Naive thymus-derived CD4-positive, alpha-beta T cell (primary cell): ENCODE measurements at regions not wholly inside any gene's neighbourhood (a gene's known extent, or its start where the extent isn't known, plus 50 kb on each side); places are given as distances from the start of the nearest gene placed in this dataset.

Experiments used
- ATAC-seq: fragments of 150-1000 bp; cut with Tn5 transposase; 2 replicates; pipeline ENCODE4 v1.10.0; 2021; ENCODE audit warnings: mild to moderate bottlenecking, moderate library complexity
- CTCF ChIA-PET: fragments of 350-600 bp; sonication (Branson Sonifier 250); formaldehyde crosslinking; loops from one replicate; lab custom pipeline; 2021; ENCODE audit warnings: antibody characterized with exemption; lab: Charles Lee
- POLR2A ChIA-PET: fragments of 350-600 bp; sonication (Branson Sonifier 250); formaldehyde crosslinking; loops from one replicate; lab custom pipeline; 2021; ENCODE audit warnings: antibody characterized with exemption, inconsistent platforms; lab: Charles Lee
- DNase-seq, 9 donors: peaks; one replicate each; pipeline versions ENCODE4 v3.0.0 to v3.0.0-alpha.2; 2020 to 2022; ENCODE audit warnings: mixed read lengths in 1 of 9
- H3K27ac ChIP-seq: one replicate; pipeline ENCODE4 v1.7.0; 2013; ENCODE audit warnings: mild to moderate bottlenecking, low read depth, low read length, moderate library complexity
- H3K27me3 ChIP-seq, 2 donors: one replicate each; pipeline ENCODE4 v1.7.0; 2013; ENCODE audit warnings: low read length in 2 of 2, mild to moderate bottlenecking in 2 of 2, moderate library complexity in 2 of 2; ENCODE audit not compliant: control insufficient read depth in 2 of 2, insufficient read depth in 2 of 2
- H3K36me3 ChIP-seq, 3 experiments: 1 replicate in 2 of 3; 2 replicates in 1 of 3; pipeline ENCODE4 v1.7.0; 2013; ENCODE audit warnings: low read length in 3 of 3, mild to moderate bottlenecking in 3 of 3, moderate library complexity in 1 of 3; ENCODE audit not compliant: insufficient read depth in 3 of 3, control insufficient read depth in 2 of 3
- H3K4me1 ChIP-seq, 2 donors: one replicate each; pipeline ENCODE4 v1.7.0; 2013; ENCODE audit warnings: low read length in 2 of 2, mild to moderate bottlenecking in 2 of 2, moderate library complexity in 1 of 2; ENCODE audit not compliant: control insufficient read depth in 2 of 2, insufficient read depth in 2 of 2
- H3K4me3 ChIP-seq: 2 replicates; pipeline ENCODE4 v1.7.0; 2013; ENCODE audit warnings: mild to moderate bottlenecking, low read length
- H3K9me3 ChIP-seq, 3 experiments: 1 replicate in 2 of 3; 2 replicates in 1 of 3; pipeline ENCODE4 v1.7.0; 2013; ENCODE audit warnings: low read length in 3 of 3; ENCODE audit not compliant: control insufficient read depth in 2 of 3
- H3K27ac Mint-ChIP-seq, 9 donors: one replicate each; pipeline ENCODE4 v1.8.0; 2020 to 2022; ENCODE audit warnings: mixed read lengths in 9 of 9, mild to moderate bottlenecking in 8 of 9, moderate library complexity in 5 of 9, inconsistent platforms in 2 of 9
- H3K27me3 Mint-ChIP-seq, 5 donors: one replicate each; pipeline ENCODE4 v1.8.0; 2021 to 2022; ENCODE audit warnings: mixed read lengths in 5 of 5, mild to moderate bottlenecking in 1 of 5
- H3K36me3 Mint-ChIP-seq, 5 donors: one replicate each; pipeline ENCODE4 v1.8.0; 2020 to 2022; ENCODE audit warnings: mixed read lengths in 5 of 5, mild to moderate bottlenecking in 3 of 5, inconsistent platforms in 1 of 5
- H3K4me1 Mint-ChIP-seq, 7 donors: one replicate each; pipeline ENCODE4 v1.8.0; 2020 to 2022; ENCODE audit warnings: mixed read lengths in 7 of 7, mild to moderate bottlenecking in 3 of 7, inconsistent platforms in 1 of 7
- H3K4me3 Mint-ChIP-seq, 10 donors: one replicate each; pipeline ENCODE4 v1.8.0; 2020 to 2022; ENCODE audit warnings: mild to moderate bottlenecking in 10 of 10, mixed read lengths in 10 of 10, moderate library complexity in 6 of 10, inconsistent platforms in 2 of 10
- H3K9me3 Mint-ChIP-seq, 11 donors: one replicate each; pipeline ENCODE4 v1.8.0; 2020 to 2022; ENCODE audit warnings: mixed read lengths in 11 of 11, mild to moderate bottlenecking in 4 of 11, inconsistent platforms in 1 of 11, moderate library complexity in 1 of 11
- intact Hi-C, 2 donors: fragments of 100-400 bp; cut with micrococcal nuclease; formaldehyde crosslinking; loops; one replicate each; pipeline ENCODE4 v1.15.1; 2023

GRCh38 chr2:33670392-33670937, 71.4 kb upstream of the FAM98A start:
- Histone ChIP-seq H3K4me1 (no peaks in the 10 kb centered on the region), H3K36me3 (no peaks in the 10 kb centered on the region), H3K4me3 (no peak overlapping the region), H3K9me3 (peaks cover 0 to 1% (median 0%) of the 10 kb centered on the region in 3 experiments), H3K27ac (no peak overlapping the region), H3K27me3 (no peaks in the 10 kb centered on the region)
- CTCF ChIA-PET = no interaction called here
- Mint-ChIP-seq H3K36me3 (no peaks in the 10 kb centered on the region), H3K9me3 (peaks cover 0 to 12% (median 0%) of the 10 kb centered on the region in 11 donors), H3K4me3 (no peak overlapping the region), H3K27me3 (peaks cover 0 to 18% (median 9%) of the 10 kb centered on the region in 5 donors), H3K27ac (no peak overlapping the region), H3K4me1 (no peaks in the 10 kb centered on the region)
- DNase-seq (no peak), ATAC-seq (no peak)
- intact Hi-C loops = loop anchor here in 1 of 2 donors (5.0 kb wide), 1 partner anchor 1742 kb away; no protein-coding TSS in a partner anchor
- POLR2A ChIA-PET = no interaction called here

DNA sequence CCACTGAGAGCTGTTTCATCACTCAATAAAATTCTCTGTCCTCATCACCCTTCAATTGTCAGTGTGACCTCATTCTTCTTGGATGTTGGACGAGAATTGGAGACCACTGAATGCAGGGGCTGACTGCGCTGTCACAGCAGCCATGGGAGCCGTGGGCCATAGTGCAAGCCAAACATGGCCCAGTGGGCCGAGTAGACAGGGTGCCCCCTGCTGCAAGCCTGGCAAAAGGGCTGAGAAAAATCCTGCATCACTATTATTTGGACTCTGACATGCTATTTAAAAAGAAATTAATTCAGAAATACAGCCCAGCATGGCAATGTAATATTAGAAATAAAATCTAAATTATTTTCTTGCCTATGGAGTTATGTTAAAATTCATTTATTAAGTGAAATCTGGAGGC, 67.8 kb upstream of the FAM98A start:
- Mint-ChIP-seq H3K27ac (no peak overlapping the region), H3K4me3 (no peak overlapping the region), H3K4me1 (no peaks in the 10 kb centered on the region), H3K36me3 (no peaks in the 10 kb centered on the region), H3K27me3 (peaks cover 0 to 12% (median 5%) of the 10 kb centered on the region in 5 donors), H3K9me3 (peaks cover 0 to 35% (median 5%) of the 10 kb centered on the region in 11 donors)
- CTCF ChIA-PET = no interaction called here
- intact Hi-C loops = no loop called here
- no peak overlapping the region for H3K4me3 ChIP-seq
- peaks cover 0 to 9% (median 0%) of the 10 kb centered on the region in 3 experiments for H3K9me3 ChIP-seq
- no peak overlapping the region for H3K27ac ChIP-seq
- no peaks in the 10 kb centered on the region for H3K27me3 ChIP-seq
- POLR2A ChIA-PET = no interaction called here
- DNase-seq (no peak), ATAC-seq (no peak)
- no peaks in the 10 kb centered on the region for H3K36me3 ChIP-seq
- no peaks in the 10 kb centered on the region for H3K4me1 ChIP-seq

DNA sequence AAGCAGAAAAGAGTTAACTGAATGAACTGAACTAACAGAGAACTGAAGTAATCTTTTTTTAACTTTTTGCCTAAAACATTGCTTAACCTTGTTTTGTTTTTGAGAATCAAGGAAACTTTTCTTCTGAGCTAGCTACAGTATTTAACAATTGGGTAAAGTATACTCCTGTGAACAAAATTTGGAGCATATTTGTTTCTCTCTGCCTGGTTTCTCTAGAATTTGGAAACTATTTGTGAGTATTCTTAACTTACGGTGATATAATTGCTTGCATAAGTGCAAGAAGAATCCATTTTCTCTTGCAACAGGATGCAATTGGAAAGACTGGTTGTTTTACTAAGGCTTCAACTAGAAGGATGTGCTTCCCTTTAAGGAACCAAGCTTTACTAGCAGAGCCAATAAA, 65.9 kb upstream of the FAM98A start:
- ChIA-PET CTCF (no interaction called here), POLR2A (no interaction called here)
- Mint-ChIP-seq H3K9me3 (peaks cover 0 to 35% (median 5%) of the 10 kb centered on the region in 11 donors), H3K27ac (no peak overlapping the region), H3K4me1 (no peaks in the 10 kb centered on the region), H3K27me3 (peaks cover 0 to 5% (median 0%) of the 10 kb centered on the region in 5 donors), H3K36me3 (no peaks in the 10 kb centered on the region), H3K4me3 (no peak overlapping the region)
- ATAC-seq = no peak
- H3K4me1 ChIP-seq = no peaks in the 10 kb centered on the region
- intact Hi-C loops = no loop called here
- H3K27me3 ChIP-seq = no peaks in the 10 kb centered on the region
- DNase-seq = no peak
- H3K27ac ChIP-seq = no peak overlapping the region
- H3K36me3 ChIP-seq = no peaks in the 10 kb centered on the region
- H3K9me3 ChIP-seq = peaks cover 0 to 9% (median 0%) of the 10 kb centered on the region in 3 experiments
- H3K4me3 ChIP-seq = no peak overlapping the region

DNA sequence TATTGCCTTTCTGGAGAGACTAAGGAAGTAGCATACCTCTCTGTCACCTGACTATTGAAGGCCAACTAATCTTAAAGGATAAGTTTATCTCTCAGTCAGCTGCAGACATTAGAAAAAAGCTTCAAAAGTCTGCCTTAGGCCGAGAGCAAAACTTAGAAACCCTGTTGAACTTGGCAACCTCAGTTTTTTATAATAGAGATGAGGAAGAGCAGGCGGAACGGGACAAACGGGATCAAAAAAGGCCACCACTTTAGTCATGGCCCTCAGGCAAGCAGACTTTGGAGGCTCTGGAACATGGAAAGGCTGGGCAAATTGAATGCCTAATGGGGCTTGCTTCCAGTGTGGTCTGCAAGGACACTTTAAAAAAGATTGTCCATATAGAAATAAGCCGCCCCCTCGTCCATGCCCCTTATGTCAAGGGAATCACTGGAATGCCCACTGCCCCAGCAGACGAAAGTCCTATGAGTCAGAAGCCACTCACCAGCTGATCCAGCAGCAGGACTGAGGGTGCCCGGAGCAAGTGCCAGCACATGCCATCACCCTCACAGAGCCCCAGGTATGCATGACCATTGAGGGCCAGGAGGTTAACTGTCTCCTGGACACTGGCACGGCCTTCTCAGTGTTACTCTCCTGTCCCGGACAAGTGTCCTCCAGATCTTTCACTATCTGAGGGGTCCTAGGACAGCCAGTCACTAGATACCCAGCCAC, 61.5 kb upstream of the FAM98A start:
- intact Hi-C loops = no loop called here
- Histone ChIP-seq H3K9me3 (peaks cover 0 to 9% (median 0%) of the 10 kb centered on the region in 3 experiments), H3K4me3 (no peak overlapping the region), H3K27me3 (no peaks in the 10 kb centered on the region), H3K4me1 (no peaks in the 10 kb centered on the region), H3K36me3 (no peaks in the 10 kb centered on the region), H3K27ac (no peak overlapping the region)
- no peak overlapping the region for H3K27ac Mint-ChIP-seq
- peaks cover 0 to 3% (median 0%) of the 10 kb centered on the region in 5 donors for H3K36me3 Mint-ChIP-seq
- ATAC-seq (no peak), DNase-seq (no peak)
- CTCF ChIA-PET = no interaction called here
- no peak overlapping the region for H3K4me3 Mint-ChIP-seq
- POLR2A ChIA-PET = no interaction called here
- H3K4me1 Mint-ChIP-seq = no peaks in the 10 kb centered on the region
- peaks cover 0 to 43% (median 8%) of the 10 kb centered on the region in 11 donors for H3K9me3 Mint-ChIP-seq
- H3K27me3 Mint-ChIP-seq = peaks cover 0 to 9% (median 0%) of the 10 kb centered on the region in 5 donors

DNA sequence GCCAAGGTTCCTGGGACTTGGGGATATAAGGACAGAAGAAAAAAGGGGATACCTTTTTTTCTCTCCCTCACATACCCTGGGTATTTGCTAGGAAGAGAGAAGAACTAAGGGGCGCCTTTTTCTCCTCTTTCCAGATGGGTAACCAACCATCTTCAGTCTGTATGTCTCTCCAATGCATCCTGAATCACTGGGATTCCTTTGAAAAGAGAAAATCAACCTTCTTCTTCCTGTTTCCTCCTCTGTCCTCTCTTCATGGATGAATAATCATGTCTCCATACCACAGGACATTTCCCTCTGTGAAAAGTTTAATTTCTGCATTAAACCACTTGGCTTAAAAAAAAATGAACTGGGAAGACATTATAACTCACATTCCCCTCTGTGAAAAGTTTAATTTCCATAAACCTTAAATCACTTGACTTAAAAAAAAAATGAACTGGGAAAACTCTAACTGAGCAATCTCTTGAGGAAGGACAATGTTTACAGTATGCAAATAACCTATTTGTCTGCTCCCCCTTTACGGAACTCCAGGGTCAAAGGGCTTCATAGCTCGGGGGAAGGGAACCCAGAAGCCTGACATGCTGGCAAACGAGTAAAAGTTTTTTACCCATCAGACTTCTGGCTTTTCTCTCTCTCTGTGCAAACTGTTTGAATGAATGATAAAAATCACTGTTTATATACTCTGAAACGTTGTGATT, 56.7 kb upstream of the FAM98A start:
- POLR2A ChIA-PET = no interaction called here
- DNase-seq = no peak
- H3K27ac ChIP-seq = no peak overlapping the region
- no peak for ATAC-seq
- no peak overlapping the region for H3K4me3 Mint-ChIP-seq
- no peaks in the 10 kb centered on the region for H3K9me3 ChIP-seq
- H3K4me1 ChIP-seq = no peaks in the 10 kb centered on the region
- H3K36me3 Mint-ChIP-seq = peaks cover 0 to 7% (median 0%) of the 10 kb centered on the region in 5 donors
- CTCF ChIA-PET = no interaction called here
- H3K9me3 Mint-ChIP-seq = peaks cover 0 to 16% (median 6%) of the 10 kb centered on the region in 11 donors
- H3K27ac Mint-ChIP-seq = no peak overlapping the region
- H3K4me1 Mint-ChIP-seq = no peaks in the 10 kb centered on the region
- H3K27me3 ChIP-seq = no peaks in the 10 kb centered on the region
- H3K27me3 Mint-ChIP-seq = peaks cover 0 to 18% (median 0%) of the 10 kb centered on the region in 5 donors
- H3K4me3 ChIP-seq = no peak overlapping the region
- no peaks in the 10 kb centered on the region for H3K36me3 ChIP-seq
- intact Hi-C loops = no loop called here

DNA sequence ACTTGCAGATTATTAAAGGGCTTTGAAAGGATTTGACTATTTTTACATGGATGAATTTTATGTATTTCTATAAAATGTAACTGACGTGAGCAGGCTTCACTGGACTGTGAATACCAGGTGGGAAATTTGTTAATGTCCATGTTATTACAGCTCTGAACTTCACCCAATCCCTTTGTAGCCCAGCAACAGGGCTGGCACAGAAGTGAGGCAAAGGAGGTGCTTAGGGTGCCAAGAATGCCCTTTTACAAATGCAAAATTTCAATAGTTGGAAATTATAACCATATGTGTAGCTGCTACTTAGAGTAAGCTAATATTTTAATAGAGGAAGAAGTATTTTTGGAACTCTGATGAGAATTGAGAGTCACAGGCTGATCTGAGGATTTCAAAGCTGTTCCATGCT, 53.7 kb upstream of the FAM98A start:
- Mint-ChIP-seq H3K4me1 (no peaks in the 10 kb centered on the region), H3K9me3 (peaks cover 0 to 16% (median 4%) of the 10 kb centered on the region in 11 donors), H3K27me3 (peaks cover 0 to 32% (median 7%) of the 10 kb centered on the region in 5 donors), H3K36me3 (peaks cover 0 to 7% (median 0%) of the 10 kb centered on the region in 5 donors), H3K27ac (no peak overlapping the region), H3K4me3 (no peak overlapping the region)
- CTCF ChIA-PET = interaction anchor here (1.1 kb wide), 1 partner anchor 281 kb away, joined by 3 read pairs; no protein-coding TSS in a partner anchor
- H3K36me3 ChIP-seq = no peaks in the 10 kb centered on the region
- ATAC-seq (no peak), DNase-seq (no peak)
- POLR2A ChIA-PET = no interaction called here
- H3K4me3 ChIP-seq = no peak overlapping the region
- no peak overlapping the region for H3K27ac ChIP-seq
- intact Hi-C loops = no loop called here
- H3K9me3 ChIP-seq = no peaks in the 10 kb centered on the region
- H3K27me3 ChIP-seq = no peaks in the 10 kb centered on the region
- no peaks in the 10 kb centered on the region for H3K4me1 ChIP-seq
